CD14-positive monocyte (primary cell): ENCODE measurements at regions not wholly inside any gene's neighbourhood (a gene's known extent, or its start where the extent isn't known, plus 50 kb on each side); places are given as distances from the start of the nearest gene placed in this dataset.

Experiments
- DNase-seq, 3 donors: peaks; one replicate each; pipeline ENCODE4 v3.0.0-alpha.2; 2011 to 2022
- H2AFZ ChIP-seq: 2 replicates; pipeline ENCODE4 v1.6.0; 2012; ENCODE audit warnings: mild to moderate bottlenecking, low read depth, low read length, inconsistent platforms; ENCODE audit not compliant: insufficient read depth, poor library complexity, severe bottlenecking
- H3K27ac ChIP-seq, 2 donors: 1 replicate in 1 of 2; 2 replicates in 1 of 2; pipeline ENCODE4 v1.5.1; 2012 to 2013; ENCODE audit warnings: low read length in 2 of 2, control low read depth in 1 of 2, inconsistent platforms in 1 of 2, low read depth in 1 of 2, mild to moderate bottlenecking in 1 of 2
- H3K27me3 ChIP-seq, 2 donors: one replicate each; pipeline versions ENCODE4 v1.6.0 to v1.6.1; 2011 to 2013; ENCODE audit warnings: low read length in 2 of 2; ENCODE audit not compliant: control insufficient read depth in 2 of 2, insufficient read depth in 2 of 2
- H3K36me3 ChIP-seq, 2 donors: replicated peaks in 1 of 2; 1 replicate in 1 of 2; 2 replicates in 1 of 2; pipeline versions ENCODE4 v1.5.1 to v1.6.1; 2012 to 2013; ENCODE audit warnings: low read length in 2 of 2, control low read depth in 1 of 2, inconsistent platforms in 1 of 2, mild to moderate bottlenecking in 1 of 2; ENCODE audit not compliant: insufficient read depth in 2 of 2, control insufficient read depth in 1 of 2
- H3K4me1 ChIP-seq, 2 donors: 1 replicate in 1 of 2; 2 replicates in 1 of 2; pipeline versions ENCODE4 v1.5.1 to v1.6.1; 2012 to 2013; ENCODE audit warnings: low read length in 2 of 2, control low read depth in 1 of 2, inconsistent platforms in 1 of 2, mild to moderate bottlenecking in 1 of 2, moderate library complexity in 1 of 2; ENCODE audit not compliant: insufficient read depth in 2 of 2, control insufficient read depth in 1 of 2
- H3K4me2 ChIP-seq: replicated peaks from 2 replicates; pipeline ENCODE3; 2012; ENCODE audit warnings: low read length, moderate library complexity, mild to moderate bottlenecking; ENCODE audit not compliant: poor library complexity, severe bottlenecking; ENCODE audit errors: extremely low read depth
- H3K4me3 ChIP-seq, 3 experiments: fragments of 200-600 bp in 1 of 3; sonication (generic) in 1 of 3; replicated peaks in 1 of 3; 1 replicate in 2 of 3; 2 replicates in 1 of 3; pipeline ENCODE4 v1.5.1; 2011 to 2013; ENCODE audit warnings: low read length in 3 of 3, mild to moderate bottlenecking in 3 of 3, control low read depth in 2 of 3, low read depth in 2 of 3, inconsistent platforms in 1 of 3, moderate library complexity in 1 of 3
- H3K79me2 ChIP-seq: 2 replicates; pipeline ENCODE4 v1.6.0; 2012; ENCODE audit warnings: mild to moderate bottlenecking, control low read depth, inconsistent platforms, low read length, moderate library complexity; ENCODE audit not compliant: insufficient read depth
- H3K9ac ChIP-seq: 2 replicates; pipeline ENCODE4 v1.6.0; 2017; ENCODE audit warnings: low read length, mild to moderate bottlenecking; ENCODE audit not compliant: insufficient read depth, poor library complexity, severe bottlenecking
- H3K9me3 ChIP-seq, 2 donors: replicated peaks in 1 of 2; 1 replicate in 1 of 2; 2 replicates in 1 of 2; pipeline versions ENCODE4 v1.5.1 to v1.6.1; 2012 to 2013; ENCODE audit warnings: low read length in 2 of 2, control low read depth in 1 of 2; ENCODE audit not compliant: control insufficient read depth in 1 of 2, insufficient read depth in 1 of 2
- H4K20me1 ChIP-seq: 2 replicates; pipeline ENCODE4 v1.6.0; 2012; ENCODE audit warnings: mild to moderate bottlenecking, low read length, control low read depth, moderate library complexity; ENCODE audit not compliant: insufficient read depth
- H3K27ac Mint-ChIP-seq, 7 donors: one replicate each; pipeline ENCODE4 v1.8.0; 2020; ENCODE audit warnings: mild to moderate bottlenecking in 7 of 7, mixed read lengths in 7 of 7, moderate library complexity in 6 of 7, inconsistent platforms in 2 of 7
- H3K27me3 Mint-ChIP-seq, 3 donors: one replicate each; pipeline ENCODE4 v1.8.0; 2021 to 2022; ENCODE audit warnings: low read depth in 3 of 3, mild to moderate bottlenecking in 3 of 3, mixed read lengths in 3 of 3, moderate library complexity in 3 of 3, inconsistent platforms in 1 of 3
- H3K36me3 Mint-ChIP-seq, 2 donors: one replicate each; pipeline ENCODE4 v1.8.0; 2020; ENCODE audit warnings: mixed read lengths in 2 of 2, inconsistent platforms in 1 of 2, mild to moderate bottlenecking in 1 of 2
- H3K4me1 Mint-ChIP-seq: one replicate; pipeline ENCODE4 v1.8.0; 2020; ENCODE audit warnings: mild to moderate bottlenecking, mixed read lengths
- H3K4me3 Mint-ChIP-seq, 2 donors: one replicate each; pipeline ENCODE4 v1.8.0; 2020; ENCODE audit warnings: mild to moderate bottlenecking in 2 of 2, mixed read lengths in 2 of 2, moderate library complexity in 1 of 2
- H3K9me3 Mint-ChIP-seq, 7 donors: one replicate each; pipeline ENCODE4 v1.8.0; 2020 to 2022; ENCODE audit warnings: mixed read lengths in 7 of 7, mild to moderate bottlenecking in 6 of 7, moderate library complexity in 6 of 7, inconsistent platforms in 2 of 7
- WGBS: methylation state at CpG from one replicate; pipeline ENCODE4 v1.1.5; 2013; ENCODE audit warnings: missing lambda C conversion rate; ENCODE audit not compliant: insufficient coverage; 5-methylcytosine and 5-hydroxymethylcytosine counted together
- intact Hi-C, 2 donors: fragments of 100-400 bp; cut with micrococcal nuclease; formaldehyde crosslinking; loops; one replicate each; pipeline versions ENCODE4 v1.15.0 to v1.15.1; 2023
- TF ChIP-seq, protein P1 (sequence below): fragments of 200-600 bp; IDR thresholded peaks from one replicate; pipeline ENCODE4 v1.8.0; 2022; ENCODE audit warnings: antibody characterized with exemption, mild to moderate bottlenecking

DNA sequence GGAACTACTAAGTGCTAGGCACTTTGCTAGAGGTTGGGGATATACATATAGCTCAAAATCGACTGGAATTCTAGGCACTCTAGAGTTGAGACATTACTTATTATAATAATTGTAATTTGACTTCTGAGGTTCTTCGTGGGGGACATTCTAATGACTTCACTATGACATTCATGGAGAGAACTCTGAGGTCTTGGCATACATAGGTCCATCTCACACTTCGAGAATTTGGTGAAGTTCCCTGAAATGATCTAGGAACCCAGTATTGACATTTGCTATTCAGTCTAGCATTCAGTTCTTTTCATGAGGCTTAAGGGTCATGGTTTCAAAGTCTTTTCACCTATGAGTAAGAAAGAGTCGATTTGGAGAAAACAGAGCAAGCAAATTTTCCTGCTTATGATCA, 446.6 kb upstream of the JAG1 start:
- Histone ChIP-seq H3K27ac (no peak overlapping the region), H2AFZ (no peak overlapping the region), H3K9me3 (no peaks in the 10 kb centered on the region), H3K9ac (no peak overlapping the region), H3K4me1 (no peaks in the 10 kb centered on the region), H3K79me2 (no peaks in the 10 kb centered on the region), H3K36me3 (no peaks in the 10 kb centered on the region), H3K27me3 (no peaks in the 10 kb centered on the region), H3K4me3 (no peak overlapping the region), H4K20me1 (no peaks in the 10 kb centered on the region), H3K4me2 (no peak overlapping the region)
- 94% methylated on average over 2 of the region's 4 CpGs for WGBS
- H3K36me3 Mint-ChIP-seq = no peaks in the 10 kb centered on the region
- peaks cover 0 to 5% (median 2%) of the 10 kb centered on the region in 7 donors for H3K9me3 Mint-ChIP-seq
- TF ChIP-seq, protein P1, sequence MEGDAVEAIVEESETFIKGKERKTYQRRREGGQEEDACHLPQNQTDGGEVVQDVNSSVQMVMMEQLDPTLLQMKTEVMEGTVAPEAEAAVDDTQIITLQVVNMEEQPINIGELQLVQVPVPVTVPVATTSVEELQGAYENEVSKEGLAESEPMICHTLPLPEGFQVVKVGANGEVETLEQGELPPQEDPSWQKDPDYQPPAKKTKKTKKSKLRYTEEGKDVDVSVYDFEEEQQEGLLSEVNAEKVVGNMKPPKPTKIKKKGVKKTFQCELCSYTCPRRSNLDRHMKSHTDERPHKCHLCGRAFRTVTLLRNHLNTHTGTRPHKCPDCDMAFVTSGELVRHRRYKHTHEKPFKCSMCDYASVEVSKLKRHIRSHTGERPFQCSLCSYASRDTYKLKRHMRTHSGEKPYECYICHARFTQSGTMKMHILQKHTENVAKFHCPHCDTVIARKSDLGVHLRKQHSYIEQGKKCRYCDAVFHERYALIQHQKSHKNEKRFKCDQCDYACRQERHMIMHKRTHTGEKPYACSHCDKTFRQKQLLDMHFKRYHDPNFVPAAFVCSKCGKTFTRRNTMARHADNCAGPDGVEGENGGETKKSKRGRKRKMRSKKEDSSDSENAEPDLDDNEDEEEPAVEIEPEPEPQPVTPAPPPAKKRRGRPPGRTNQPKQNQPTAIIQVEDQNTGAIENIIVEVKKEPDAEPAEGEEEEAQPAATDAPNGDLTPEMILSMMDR = no peak
- no peaks in the 10 kb centered on the region for H3K4me1 Mint-ChIP-seq
- H3K27ac Mint-ChIP-seq = no peak overlapping the region
- intact Hi-C loops = no loop called here
- H3K27me3 Mint-ChIP-seq = no peaks in the 10 kb centered on the region
- DNase-seq = no peak
- H3K4me3 Mint-ChIP-seq = no peak overlapping the region

DNA sequence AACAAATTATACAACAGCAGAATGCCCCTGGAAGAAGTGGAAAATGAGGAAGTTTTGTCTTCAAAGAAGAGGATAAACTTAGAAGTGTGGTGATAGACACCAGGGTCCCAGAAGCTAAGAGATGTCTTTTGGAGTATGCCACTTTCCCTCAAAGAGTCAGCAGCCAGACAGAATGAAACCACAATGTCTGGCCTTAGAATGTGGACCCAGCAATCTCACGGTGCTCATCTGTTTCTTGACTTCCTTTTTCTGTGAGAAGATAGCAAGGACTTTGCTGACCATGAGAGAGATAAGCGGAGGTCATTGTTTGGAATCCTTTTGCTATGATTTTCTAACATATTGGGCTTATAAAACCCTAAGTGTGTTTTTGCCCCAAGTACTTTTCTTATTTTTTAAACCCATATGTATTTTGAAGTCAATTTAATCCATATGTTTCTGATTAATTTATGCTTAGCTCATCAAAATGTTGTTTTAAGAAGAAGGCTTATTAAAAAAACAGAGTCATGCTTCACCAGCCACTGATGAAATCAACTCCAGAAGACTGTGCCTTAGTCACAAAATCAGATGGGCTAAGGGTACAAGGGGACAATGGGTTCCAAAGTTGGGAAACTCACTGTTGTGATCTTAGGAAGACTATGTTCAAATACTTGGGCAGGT, 451.2 kb upstream of the JAG1 start:
- Mint-ChIP-seq H3K4me3 (no peak overlapping the region), H3K36me3 (no peaks in the 10 kb centered on the region), H3K9me3 (peaks cover 0 to 4% (median 2%) of the 10 kb centered on the region in 7 donors), H3K4me1 (no peaks in the 10 kb centered on the region), H3K27ac (no peak overlapping the region), H3K27me3 (peaks cover 0 to 1% (median 0%) of the 10 kb centered on the region in 3 donors)
- Histone ChIP-seq H3K9ac (no peak overlapping the region), H3K4me3 (no peak overlapping the region), H3K27ac (no peak overlapping the region), H3K9me3 (no peaks in the 10 kb centered on the region), H2AFZ (no peak overlapping the region), H3K27me3 (no peaks in the 10 kb centered on the region), H3K36me3 (no peaks in the 10 kb centered on the region), H3K4me2 (no peak overlapping the region), H3K79me2 (no peaks in the 10 kb centered on the region), H4K20me1 (no peaks in the 10 kb centered on the region), H3K4me1 (no peaks in the 10 kb centered on the region)
- intact Hi-C loops = no loop called here
- DNase-seq = no peak
- 0% methylated on average over 1 of the region's 2 CpGs for WGBS
- TF ChIP-seq, protein P1 = no peak
